ENCODE measurements at regions not wholly inside any gene's neighbourhood (a gene's known extent, or its start where the extent isn't known, plus 50 kb on each side); places are given as distances from the start of the nearest gene placed in this dataset.

DNA sequence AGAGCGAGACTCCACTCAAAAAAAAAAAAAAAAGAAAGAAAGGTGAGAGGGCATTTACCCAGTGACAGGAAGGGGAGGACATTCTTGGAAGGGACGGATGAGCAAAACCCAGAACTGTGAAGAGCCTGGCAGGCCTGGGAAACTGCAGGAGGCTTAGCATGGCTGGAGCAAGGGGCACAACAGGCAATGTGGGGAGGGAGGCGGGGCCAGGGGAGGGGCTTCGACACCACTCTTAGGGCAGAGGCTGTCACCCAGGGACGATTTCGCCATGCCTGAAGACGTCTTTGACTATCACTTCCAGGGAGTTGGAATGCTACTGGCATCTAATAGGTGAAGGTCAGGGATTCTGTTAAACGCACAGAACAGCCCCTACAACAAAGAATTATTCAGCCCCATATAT, 184.0 kb downstream of the HUNK start (continued):
- TF ChIP-seq, protein P1, sequence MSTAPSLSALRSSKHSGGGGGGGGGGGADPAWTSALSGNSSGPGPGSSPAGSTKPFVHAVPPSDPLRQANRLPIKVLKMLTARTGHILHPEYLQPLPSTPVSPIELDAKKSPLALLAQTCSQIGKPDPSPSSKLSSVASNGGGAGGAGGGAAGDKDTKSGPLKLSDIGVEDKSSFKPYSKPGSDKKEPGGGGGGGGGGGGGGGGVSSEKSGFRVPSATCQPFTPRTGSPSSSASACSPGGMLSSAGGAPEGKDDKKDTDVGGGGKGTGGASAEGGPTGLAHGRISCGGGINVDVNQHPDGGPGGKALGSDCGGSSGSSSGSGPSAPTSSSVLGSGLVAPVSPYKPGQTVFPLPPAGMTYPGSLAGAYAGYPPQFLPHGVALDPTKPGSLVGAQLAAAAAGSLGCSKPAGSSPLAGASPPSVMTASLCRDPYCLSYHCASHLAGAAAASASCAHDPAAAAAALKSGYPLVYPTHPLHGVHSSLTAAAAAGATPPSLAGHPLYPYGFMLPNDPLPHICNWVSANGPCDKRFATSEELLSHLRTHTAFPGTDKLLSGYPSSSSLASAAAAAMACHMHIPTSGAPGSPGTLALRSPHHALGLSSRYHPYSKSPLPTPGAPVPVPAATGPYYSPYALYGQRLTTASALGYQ (CRISPR knock-in tag; IDR thresholded peaks at IDR 0.05) = no peak
- no peak for TF ChIP-seq STAG1 (CRISPR knock-in tag; IDR thresholded peaks at IDR 0.05)

DNA sequence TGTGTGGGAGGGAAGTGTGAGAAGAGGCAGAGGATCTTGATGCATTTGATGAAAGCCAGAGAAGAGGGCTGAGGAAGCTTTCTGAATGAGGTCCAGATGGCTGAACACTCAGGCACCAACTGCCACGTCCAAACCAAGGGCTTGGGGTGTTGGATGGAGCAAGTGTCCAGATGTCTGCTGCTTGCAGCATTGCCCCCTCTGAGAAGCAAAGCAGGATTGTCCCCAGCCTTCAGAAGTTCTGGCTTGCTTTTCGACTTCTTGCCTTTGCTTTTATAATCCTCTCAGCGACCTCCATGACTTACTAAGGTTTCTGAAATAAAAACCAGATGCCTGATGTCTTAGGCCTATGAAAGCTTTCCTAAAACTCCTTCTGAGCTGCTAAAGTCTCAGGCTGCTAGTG, 182.5 kb downstream of the HUNK start:
- intact Hi-C loops (cut with micrococcal nuclease; ENCODE audit: unreplicated experiment) = no loop called here
- no peaks in the 10 kb centered on the region for H3K4me1 ChIP-seq (ENCODE audit: insufficient read depth, low read length)
- TF ChIP-seq ADNP (CRISPR knock-in tag; IDR thresholded peaks at IDR 0.05) (no peak), ZBTB8A (CRISPR knock-in tag; IDR thresholded peaks at IDR 0.05; ENCODE audit: borderline replicate concordance, low read depth) (no peak), ZFP82 (CRISPR knock-in tag; IDR thresholded peaks at IDR 0.05; ENCODE audit: borderline replicate concordance) (no peak), ASH2L (IDR thresholded peaks at IDR 0.05; ENCODE audit: insufficient read length, low read depth, low read length) (no peak), ZNF441 (CRISPR knock-in tag; IDR thresholded peaks at IDR 0.05; ENCODE audit: borderline replicate concordance) (no peak)
- TF ChIP-seq, protein P2, sequence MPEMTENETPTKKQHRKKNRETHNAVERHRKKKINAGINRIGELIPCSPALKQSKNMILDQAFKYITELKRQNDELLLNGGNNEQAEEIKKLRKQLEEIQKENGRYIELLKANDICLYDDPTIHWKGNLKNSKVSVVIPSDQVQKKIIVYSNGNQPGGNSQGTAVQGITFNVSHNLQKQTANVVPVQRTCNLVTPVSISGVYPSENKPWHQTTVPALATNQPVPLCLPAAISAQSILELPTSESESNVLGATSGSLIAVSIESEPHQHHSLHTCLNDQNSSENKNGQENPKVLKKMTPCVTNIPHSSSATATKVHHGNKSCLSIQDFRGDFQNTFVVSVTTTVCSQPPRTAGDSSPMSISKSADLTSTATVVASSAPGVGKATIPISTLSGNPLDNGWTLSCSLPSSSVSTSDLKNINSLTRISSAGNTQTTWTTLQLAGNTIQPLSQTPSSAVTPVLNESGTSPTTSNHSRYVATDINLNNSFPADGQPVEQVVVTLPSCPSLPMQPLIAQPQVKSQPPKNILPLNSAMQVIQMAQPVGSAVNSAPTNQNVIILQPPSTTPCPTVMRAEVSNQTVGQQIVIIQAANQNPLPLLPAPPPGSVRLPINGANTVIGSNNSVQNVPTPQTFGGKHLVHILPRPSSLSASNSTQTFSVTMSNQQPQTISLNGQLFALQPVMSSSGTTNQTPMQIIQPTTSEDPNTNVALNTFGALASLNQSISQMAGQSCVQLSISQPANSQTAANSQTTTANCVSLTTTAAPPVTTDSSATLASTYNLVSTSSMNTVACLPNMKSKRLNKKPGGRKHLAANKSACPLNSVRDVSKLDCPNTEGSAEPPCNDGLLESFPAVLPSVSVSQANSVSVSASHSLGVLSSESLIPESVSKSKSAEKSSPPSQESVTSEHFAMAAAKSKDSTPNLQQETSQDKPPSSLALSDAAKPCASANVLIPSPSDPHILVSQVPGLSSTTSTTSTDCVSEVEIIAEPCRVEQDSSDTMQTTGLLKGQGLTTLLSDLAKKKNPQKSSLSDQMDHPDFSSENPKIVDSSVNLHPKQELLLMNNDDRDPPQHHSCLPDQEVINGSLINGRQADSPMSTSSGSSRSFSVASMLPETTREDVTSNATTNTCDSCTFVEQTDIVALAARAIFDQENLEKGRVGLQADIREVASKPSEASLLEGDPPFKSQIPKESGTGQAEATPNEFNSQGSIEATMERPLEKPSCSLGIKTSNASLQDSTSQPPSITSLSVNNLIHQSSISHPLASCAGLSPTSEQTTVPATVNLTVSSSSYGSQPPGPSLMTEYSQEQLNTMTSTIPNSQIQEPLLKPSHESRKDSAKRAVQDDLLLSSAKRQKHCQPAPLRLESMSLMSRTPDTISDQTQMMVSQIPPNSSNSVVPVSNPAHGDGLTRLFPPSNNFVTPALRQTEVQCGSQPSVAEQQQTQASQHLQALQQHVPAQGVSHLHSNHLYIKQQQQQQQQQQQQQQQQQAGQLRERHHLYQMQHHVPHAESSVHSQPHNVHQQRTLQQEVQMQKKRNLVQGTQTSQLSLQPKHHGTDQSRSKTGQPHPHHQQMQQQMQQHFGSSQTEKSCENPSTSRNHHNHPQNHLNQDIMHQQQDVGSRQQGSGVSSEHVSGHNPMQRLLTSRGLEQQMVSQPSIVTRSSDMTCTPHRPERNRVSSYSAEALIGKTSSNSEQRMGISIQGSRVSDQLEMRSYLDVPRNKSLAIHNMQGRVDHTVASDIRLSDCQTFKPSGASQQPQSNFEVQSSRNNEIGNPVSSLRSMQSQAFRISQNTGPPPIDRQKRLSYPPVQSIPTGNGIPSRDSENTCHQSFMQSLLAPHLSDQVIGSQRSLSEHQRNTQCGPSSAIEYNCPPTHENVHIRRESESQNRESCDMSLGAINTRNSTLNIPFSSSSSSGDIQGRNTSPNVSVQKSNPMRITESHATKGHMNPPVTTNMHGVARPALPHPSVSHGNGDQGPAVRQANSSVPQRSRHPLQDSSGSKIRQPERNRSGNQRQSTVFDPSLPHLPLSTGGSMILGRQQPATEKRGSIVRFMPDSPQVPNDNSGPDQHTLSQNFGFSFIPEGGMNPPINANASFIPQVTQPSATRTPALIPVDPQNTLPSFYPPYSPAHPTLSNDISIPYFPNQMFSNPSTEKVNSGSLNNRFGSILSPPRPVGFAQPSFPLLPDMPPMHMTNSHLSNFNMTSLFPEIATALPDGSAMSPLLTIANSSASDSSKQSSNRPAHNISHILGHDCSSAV (CRISPR knock-in tag; IDR thresholded peaks at IDR 0.05; ENCODE audit: borderline replicate concordance) = no peak
- TF ChIP-seq, protein P3, sequence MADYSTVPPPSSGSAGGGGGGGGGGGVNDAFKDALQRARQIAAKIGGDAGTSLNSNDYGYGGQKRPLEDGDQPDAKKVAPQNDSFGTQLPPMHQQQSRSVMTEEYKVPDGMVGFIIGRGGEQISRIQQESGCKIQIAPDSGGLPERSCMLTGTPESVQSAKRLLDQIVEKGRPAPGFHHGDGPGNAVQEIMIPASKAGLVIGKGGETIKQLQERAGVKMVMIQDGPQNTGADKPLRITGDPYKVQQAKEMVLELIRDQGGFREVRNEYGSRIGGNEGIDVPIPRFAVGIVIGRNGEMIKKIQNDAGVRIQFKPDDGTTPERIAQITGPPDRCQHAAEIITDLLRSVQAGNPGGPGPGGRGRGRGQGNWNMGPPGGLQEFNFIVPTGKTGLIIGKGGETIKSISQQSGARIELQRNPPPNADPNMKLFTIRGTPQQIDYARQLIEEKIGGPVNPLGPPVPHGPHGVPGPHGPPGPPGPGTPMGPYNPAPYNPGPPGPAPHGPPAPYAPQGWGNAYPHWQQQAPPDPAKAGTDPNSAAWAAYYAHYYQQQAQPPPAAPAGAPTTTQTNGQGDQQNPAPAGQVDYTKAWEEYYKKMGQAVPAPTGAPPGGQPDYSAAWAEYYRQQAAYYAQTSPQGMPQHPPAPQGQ (CRISPR knock-in tag; IDR thresholded peaks at IDR 0.05; ENCODE audit: borderline replicate concordance) = no peak

More for the DNA sequence above, 182.5 kb downstream of the HUNK start:
- H3K27ac ChIP-seq (ENCODE audit: extremely low read length, insufficient read depth, low read length) = no peak overlapping the region
- H3K9ac ChIP-seq (ENCODE audit: insufficient read depth, low read depth, low read length) = no peak overlapping the region
- no peaks in the 10 kb centered on the region for H3K36me3 ChIP-seq (replicated peaks in 1 of 2; ENCODE audit: control insufficient read depth in 1 of 2, insufficient read depth in 2 of 2, low read length in 2 of 2)
- FAIRE-seq (no peak), ATAC-seq (no peak), DNase-seq (ENCODE audit: low spot score) (no peak)
- in situ Hi-C loops (cut with HindIII; ENCODE audit: extremely low pct_ligation_motif_present, low pct_unique_long_range_greater_than_20kb) = no loop called here
- H3K4me2 ChIP-seq (ENCODE audit: low read depth, low read length) = no peak overlapping the region
- no peak overlapping the region for H2AFZ ChIP-seq (ENCODE audit: low read length)
- no TSS peak for BruUV-seq (replicated peaks)
- H3K4me3 ChIP-seq (replicated peaks in 1 of 3; ENCODE audit: insufficient read depth in 1 of 3, low read depth in 2 of 3, low read length in 3 of 3) = no peak overlapping the region
- ChIA-PET CTCF (ENCODE audit: low intra/inter-chr PET ratio, low total read pairs) (no interaction called here), POLR2A (no interaction called here)
- peaks cover 0 to 3% of the 10 kb centered on the region in 2 experiments; a peak in 1 of 5 replicates for H3K27me3 ChIP-seq (ENCODE audit: control insufficient read depth in 1 of 2, insufficient read depth in 2 of 2, low read length in 2 of 2)
- H3K9me3 ChIP-seq (ENCODE audit: low read length) = no peaks in the 10 kb centered on the region
- 3% methylated on average over 3 of the region's 3 CpGs for WGBS (ENCODE audit: low lambda C conversion rate)
- H4K20me1 ChIP-seq (ENCODE audit: insufficient read depth, low read length) = no peaks in the 10 kb centered on the region
- no peaks in the 10 kb centered on the region for H3K79me2 ChIP-seq (ENCODE audit: insufficient read depth, low read length)
